ENCODE measurements at regions not wholly inside any gene's neighbourhood (a gene's known extent, or its start where the extent isn't known, plus 50 kb on each side); places are given as distances from the start of the nearest gene placed in this dataset.

DNA sequence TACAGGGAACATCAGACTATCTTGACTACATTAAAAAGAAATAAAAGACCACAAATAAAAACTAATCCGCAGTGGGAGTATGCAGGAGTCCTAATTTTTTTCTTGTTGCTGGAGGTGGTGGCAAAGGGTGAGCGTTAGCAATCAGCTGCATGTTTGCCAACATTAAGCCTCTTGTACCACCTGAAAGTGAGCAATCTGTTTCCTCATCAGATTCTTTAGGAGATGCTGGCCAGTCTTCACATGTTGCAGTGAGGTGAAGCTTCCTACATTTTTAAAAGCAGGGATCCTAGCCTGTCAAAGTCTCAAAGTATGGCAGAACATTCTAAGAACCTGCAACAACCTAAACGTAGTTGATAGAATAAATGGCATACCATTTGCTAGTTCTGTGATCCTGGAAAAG is 162.2 kb upstream of the MEF2C start:
- no peak for DNase-seq

DNA sequence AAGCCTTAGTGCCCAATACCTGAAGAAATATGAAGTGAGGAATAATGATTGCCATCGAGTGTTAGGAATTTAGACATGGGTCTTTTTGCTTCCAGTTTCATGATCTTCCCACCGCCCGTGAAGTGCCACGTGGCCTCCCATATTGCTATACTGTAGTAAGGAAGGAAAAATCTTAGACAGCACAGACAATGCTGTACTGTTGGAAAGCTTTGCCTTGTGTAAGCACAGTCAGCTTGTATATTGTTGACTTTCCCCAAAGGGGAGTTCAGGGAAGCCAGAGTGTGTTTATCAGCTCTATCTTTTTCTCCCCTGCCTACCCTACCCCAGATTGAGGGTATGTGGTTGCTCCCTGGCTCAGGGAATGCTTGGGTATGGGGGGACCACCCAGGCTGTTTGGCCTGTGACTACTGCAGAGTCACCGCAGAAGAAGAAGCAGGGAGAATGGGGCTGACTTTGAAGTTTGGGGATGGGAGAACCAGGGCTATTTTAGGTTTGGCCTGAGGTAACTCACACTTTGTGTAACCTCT is 161.8 kb upstream of the MEF2C start:
- DNase-seq: no peak

DNA sequence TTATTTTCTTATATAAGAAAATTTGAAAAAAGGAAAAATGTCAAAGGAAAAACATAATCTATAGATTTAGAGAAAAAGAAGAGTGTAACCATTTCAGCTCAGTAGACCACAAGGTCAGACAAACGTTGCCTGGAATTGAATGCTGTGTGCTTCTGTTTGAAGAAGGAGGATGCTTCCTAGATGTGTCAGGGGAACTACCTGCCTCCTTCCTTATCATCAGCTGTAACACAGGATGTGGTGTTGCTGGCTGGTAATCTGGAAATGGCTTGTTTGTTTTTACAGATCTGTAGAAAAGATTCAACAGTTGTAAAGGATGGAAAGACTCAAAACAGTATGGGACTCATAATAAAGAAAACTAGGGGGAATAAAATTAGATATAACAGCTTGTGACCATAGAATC is 160.7 kb upstream of the MEF2C start:
- no peak for DNase-seq

DNA sequence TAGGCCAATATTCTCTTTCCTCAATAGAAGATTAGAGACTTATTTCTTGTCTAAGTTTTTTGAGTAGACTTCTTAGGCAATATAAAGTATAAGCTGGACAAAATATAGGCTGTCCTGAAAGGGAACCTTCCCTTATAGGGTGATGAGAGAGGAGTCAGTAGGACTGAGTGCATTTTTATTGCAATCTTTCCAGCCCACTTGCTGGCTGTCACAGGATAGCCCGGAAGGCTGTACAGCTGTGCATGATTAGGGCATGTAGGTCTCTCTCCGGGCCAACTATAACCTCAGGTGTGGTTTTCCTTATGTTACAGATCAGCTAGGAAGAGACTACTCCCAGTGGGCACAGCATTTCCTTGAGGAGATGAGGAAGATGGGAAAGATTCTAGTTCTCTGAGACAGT is 159.8 kb upstream of the MEF2C start:
- DNase-seq: no peak

DNA sequence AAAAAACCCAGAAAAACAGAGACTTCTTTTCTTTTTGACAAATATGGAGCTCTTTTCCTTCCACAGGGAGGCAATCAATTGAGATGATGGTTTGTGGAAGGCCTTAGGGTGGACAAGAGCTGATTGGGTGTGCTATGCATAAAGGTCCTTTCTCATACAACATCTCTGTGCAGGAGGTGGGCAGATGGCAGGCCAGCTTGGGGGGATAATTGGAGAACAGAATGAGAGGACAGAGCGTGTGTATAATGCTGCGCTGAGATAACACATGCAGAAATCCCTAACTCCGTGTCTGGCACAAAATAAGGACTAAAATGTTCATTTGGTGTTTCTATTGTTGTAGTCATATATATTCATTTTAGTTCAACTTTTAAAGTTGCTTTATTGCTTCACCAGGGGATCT is 159.0 kb upstream of the MEF2C start:
- no peak for DNase-seq

DNA sequence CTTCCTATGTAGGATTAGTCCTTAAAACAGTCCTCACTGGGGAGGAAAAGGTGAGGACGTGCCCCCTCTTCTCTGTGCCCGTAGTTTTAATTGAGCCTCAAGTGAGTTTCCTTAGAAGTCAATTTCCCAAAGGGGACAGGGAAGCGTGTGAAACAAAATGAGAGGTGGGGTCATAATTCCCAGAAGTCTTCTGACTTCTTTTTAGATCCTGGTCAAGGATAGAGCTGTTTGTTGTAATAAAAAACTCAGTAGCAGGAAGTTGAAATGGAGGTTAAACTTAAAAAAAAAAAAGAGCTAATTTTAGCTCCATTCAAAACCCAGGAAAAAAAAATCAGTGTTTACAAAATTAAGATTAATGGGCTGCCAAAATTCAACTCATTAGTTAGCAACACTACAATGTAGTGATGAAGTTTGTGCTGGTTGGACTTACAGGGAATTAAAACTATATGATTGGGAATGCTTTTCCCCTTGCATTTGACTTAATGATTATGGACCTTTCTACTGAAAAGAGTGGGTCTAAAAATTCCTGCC is 158.3 kb upstream of the MEF2C start:
- no peak for DNase-seq

DNA sequence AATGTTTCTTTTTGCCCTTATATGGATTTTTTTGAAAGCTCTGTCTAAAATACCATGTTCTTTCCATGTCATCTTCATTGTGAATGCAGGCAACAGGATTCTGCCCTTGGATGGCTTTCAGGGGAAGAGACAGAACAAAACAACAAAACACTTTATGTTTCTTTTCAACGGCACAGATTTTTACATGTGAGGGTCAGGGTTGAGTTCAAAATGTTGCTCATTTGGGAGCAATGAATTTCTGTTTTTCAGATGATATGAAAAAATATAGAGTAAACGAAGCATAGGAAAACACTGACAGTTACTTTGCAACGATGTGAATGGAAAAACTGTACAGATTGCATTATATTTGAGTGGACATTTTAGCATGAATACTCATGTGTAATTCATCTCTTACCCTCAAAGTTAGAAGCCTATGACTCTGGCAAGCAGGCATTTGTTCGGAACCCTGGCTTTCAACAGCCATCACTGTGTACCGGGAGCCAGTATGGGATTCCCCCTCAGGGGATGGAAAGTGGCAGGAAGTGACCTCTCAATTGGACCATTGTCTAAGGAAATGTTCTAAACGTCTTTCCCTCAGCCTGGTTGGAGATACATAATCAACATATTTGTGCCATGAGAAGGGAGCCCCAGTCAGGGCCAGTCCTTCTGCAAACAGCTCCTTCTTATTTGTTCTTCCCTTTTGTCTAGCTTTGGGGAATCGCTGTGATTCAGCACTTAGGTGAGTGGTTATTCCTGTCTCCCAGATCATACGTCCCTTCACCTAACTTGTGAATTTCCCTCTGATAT is 153.9 kb upstream of the MEF2C start:
- no peak for DNase-seq

DNA sequence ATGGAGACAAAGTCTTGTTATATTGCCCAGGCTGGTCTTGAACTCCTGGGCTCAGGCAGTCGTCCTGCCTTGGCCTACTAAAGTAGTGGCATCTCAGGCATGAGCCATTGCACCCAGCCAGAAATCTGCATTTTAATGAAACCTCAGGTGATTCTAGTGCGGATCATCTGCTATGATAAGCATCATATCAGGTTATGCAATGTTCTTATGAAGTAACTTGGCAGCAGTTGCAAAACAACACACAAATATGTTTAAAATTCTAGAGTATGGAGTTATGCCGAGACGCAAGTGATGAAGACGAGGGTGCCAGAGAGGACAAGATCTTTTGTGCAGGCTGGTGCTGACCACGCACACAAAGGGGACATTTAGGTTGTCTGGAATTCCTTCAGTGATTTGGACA is 153.2 kb upstream of the MEF2C start:
- no peak for DNase-seq

DNA sequence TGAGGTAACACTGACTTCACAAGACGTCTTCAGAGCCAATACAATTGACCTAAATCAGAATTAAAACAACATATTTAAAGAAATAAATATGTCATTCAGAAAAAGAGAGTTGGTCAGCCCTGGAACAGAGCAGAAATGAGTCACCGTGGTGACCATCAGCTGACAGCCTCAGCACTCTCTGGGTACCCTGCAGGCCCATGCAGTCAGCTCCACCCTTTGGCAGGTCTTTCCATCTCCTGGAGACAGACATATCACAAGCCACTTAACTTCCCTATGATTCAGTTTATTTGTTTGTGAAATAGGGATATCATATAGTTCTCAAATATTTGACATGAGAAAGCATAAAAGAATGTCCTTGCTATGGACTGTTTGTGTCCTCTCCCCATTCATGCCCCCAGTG is 151.6 kb upstream of the MEF2C start:
- DNase-seq: no peak

DNA sequence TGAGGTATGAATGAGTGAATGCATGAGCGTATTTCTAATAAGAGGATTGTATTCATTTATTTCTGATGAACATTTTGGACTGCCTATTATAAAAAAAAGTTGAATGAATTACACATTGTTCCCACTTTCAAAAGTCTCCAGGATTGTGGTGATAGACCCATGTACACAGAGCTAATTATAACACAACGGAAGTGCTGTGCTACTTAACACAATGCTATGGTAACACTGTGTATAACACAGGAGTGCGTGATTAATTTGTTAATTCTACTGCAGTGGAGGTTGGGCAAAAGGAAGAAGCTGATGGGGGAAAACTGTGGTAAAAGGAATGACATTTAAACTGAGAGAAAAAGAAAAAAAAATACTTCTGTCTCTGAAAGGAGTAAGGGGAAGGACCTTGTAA is 147.8 kb upstream of the MEF2C start:
- no peak for DNase-seq

DNA sequence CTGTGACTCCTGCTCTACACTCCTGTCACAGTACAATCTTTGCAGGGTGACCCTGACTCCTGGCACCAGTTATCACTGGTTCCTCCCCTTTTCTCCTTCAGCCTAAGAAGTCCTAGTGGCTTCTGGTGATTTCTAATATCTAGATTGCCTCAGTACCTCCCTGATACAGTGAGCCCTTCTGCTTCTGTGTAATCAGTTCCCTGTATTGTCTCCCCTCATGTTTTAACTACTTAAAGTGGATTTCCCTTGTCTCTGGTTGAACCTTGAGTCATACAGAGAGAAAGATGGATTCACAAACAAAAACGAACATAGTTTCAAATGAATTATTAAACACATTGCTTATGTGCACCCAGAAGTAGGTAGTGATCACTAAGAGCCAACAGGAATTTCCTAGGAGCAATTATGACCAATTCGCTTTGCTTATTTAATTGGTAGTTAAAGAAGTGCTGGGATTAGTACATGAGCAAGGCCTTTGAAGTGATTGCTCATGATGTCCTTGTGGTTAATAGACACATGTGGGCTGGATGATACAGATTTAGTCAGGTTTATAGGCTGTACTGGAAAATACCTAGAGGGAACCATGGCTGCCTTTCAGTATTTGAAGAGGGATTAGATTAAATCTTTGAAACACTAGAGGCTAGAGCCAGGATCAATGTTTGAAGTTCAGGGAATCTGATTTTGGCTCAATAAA is 145.8 kb upstream of the MEF2C start:
- DNase-seq: no peak

DNA sequence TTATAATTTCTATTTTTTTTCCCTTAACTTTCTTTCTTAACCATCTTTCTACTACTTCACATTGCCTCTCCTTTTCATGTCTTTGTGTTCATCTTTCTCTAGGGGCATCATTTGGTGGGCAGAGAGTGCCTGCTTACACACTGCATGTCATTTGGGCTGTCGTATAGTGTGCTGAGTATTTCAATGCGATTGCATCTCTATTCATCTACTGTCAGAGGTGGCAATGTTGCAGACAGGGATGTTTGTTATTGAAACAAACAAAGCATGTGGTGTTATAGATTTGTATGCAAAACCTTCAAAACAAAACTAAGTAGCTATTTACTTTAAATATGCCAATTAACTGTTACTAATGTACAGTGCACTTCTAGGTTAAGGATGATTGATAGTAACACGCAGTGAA is 141.1 kb upstream of the MEF2C start:
- DNase-seq: no peak

DNA sequence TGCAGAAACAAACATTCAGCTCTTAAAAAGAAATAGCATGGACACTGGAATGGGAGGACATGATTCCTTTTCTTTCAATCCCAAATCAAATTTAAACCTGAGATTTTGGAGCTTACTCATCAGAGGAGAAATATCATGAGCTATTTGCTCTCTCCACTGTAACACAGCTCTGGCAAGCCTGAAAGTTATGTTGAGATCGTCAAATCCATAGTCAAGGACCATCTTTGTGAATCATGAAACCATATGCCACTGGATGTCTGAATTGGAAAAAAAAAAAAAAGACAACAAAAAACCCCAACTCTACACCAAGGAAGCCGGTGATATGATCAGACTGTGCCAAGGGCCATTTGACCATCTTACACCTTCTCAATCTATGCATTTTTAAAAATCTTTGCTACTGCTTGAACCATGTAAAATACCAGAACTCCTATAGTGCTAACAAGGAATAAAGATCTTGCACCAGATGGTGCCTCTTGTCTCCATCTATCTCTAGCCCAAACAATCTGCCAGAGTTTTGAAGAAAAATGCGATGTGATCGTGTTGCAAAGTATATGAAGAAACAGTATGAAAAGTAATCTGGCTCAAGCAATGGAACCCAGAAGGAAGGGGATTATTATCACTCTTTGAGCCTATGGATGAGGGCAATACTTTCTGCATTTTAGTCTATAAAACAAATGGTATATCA is 138.1 kb upstream of the MEF2C start:
- DNase-seq: no peak

DNA sequence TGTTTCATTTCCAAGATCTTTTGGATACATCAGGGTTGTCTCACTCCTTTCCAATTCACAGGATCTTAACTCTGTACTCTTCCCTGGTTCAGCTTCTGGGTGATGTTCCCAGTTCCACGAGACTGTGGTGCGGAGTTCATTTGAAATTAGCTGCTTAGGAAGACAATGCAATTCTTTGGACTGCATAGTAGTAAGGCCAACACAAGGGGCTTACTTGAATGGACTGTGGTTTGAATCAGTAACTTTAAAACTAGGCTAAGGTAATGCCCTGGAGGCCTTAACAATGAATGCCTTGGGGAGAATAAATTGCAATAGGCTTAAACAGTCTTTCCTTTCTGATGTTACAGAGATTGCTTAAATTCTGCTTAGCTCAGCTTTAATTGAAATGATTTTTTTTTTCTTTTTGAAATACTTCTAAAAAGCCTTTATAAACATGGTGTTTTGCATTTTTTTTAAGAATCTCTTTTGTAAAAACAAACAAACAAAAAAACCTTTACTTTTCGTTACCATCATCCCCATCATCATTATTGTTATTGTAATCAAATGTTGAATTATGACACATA is 133.8 kb upstream of the MEF2C start:
- DNase-seq: no peak

DNA sequence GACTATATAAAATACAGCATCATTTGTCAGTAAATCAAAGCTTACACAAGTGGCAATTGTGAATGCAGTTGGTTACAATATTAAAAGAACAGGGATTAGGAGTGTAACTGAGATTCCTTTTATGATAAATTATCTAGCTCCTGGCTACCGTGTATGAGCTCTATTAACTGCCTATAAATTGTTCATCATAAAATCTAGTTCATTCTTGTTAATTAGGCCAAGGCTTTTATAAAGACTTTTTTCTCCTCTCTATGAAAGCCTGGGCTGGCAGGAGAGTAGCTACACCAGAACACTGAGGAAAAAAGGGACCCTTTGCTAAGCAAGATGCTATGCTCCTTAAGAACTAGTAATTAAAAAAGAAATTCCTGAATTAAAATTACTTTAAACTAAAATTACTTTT is 132.4 kb upstream of the MEF2C start:
- no peak for DNase-seq

DNA sequence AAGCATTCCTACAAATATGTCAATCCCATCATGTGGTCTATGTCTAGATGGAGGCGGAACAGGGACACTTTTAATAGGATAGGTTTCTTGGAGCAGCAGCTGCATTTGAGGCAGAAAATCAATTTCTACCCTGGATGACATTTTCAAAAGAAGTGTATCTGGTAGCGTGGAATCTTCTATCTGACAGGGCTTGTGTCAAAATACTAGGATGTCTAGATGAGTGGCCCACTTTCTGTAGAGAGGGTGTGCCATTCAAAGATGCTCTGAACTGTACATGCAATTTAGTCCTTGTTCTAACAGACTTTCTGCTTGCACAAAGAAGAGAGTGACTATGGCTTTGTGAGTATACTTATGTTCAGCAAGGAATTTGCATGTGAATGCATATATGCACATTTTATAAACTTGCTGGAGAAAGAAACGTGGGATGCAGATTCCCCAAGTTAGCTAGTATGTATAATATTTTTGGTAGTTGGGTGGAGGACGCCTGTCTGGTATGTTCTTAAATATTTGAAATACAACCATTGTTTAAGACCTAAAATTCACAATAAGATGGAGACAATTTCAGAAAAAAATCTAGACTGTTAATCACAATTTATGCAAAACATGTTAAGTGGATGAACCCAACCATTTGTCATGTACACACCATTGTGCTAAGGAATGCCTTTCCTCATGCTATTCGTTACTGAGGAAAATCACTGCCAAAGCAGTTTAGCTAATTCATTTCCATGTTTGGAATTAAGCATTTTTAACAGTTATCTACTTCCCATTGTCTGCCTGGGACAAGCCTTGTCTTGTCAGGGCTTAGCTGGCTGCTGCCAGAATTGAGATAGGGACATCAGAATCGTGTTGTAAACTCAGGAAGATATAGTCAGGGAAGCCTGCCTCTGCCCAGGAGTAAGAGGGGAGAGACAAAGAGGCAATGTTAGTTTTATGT is 129.1 kb upstream of the MEF2C start:
- DNase-seq: no peak

DNA sequence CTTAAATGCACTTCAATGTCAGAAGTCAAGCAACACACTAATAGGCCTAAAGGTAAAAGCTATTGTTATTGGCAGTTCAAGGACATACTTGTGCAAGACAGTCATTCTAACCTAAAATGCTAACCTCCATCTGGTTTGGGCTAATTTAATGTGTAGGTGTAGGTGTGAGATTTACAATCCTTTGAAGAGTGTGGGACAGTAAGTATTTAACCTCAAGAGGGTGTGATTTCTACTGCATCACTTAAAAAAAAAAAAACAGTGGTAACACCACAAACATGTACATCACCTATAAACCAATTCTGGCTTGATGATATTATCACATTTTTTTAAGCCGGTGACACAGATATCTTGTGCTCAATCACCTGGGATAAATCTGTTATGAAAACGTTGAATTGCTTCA is 127.5 kb upstream of the MEF2C start:
- DNase-seq: no peak

DNA sequence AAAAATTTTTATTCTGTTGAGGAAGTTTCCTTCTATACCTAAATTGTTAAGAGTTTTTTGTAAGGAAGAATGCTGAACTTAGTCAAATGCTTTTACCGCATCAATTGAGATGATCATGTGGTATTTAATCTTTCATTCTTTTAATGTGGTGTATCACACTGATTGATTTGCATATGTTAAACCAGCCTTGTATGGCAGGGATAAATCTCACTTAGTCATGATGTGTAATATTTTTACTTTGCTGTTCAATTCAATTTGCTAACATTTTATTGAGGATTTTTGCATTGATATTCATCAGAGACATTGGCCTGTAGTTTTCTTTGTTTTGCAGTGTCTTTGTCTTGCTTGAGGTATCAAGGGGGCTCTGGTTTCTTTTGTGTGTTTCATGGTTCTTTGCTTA is 125.3 kb upstream of the MEF2C start:
- DNase-seq: no peak

DNA sequence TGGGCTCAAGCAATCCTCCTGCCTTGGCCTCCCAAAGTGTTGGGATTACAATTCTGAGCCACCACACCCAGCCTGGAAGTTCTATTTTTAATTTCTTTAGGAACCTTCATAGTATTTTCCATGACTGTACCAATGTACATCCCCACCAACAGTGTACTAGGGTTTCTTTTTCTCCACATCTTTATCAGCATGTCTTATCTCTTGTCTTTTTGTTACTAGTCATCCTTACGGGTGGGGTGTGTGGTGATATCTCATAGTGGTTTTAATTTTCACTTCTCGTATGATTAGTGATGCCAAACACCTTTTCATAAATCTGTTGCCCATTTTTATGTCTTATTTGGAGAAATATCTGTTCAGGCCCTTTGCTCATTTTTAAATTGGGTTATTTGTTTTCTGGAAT is 123.0 kb upstream of the MEF2C start:
- DNase-seq: no peak

DNA sequence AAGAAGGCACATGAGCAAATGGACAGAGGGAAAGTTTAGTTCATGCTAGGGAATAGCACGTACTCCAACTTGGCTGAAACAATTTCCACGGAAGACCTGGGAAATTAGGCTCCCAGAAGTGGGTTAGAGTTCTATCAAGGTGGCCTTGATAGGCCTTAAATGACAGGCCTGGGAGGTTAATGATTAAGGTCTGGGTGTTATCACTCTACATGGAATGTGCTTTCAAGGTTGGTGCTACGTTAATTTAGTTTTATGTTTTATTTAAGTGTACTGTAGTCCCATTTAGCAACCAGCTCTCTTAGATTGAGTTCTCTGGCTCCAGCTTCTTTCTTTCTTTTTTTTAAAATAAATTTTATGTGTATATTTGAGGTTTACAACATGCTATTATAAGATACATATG is 121.4 kb upstream of the MEF2C start:
- no peak for DNase-seq

DNA sequence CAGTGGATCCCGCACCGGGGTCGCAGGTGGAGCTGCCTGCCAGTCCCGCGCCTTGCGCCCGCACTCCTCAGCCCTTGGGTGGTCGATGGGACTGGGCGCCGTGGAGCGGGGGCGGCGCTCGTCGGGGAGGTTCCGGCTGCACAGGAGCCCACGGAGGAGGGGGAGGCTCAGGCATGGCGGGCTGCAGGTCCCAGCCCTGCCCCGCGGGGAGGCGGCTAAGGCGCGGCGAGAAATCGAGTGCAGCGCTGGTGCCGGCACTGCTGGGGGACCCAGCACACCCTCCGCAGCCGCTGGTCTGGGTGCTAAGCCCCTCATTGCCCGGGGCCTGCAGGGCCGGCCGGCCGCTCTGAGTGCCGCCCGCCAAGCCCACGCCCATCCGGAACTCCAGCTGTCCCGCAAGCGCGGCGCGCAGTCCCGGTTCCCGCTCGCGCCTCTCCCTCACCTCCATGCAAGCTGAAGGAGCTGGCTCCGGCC is 120.6 kb upstream of the MEF2C start:
- no peak for DNase-seq

DNA sequence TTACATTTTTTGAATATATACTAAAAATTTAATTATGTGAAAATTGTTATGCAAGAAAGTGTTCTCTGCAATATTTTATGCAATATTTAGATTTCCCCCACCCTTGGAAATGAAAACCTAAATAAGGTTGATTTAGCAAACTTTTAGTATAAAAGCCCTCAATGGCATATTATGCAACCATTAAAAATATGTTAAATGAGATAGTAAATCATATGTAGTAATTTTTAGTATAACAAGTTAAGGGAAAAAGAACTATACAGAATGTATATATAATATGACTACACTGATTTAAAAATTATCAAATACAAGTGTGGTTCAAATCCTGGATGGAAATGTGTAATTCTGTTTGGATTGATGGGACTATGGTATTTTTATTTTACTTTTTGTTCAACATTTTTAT is 116.9 kb upstream of the MEF2C start:
- no peak for DNase-seq

Data from DMS79 (cell line).